ENCODE measurements at regions not wholly inside any gene's neighbourhood (a gene's known extent, or its start where the extent isn't known, plus 50 kb on each side); places are given as distances from the start of the nearest gene placed in this dataset.

GRCh38 chr17:53321651-53322050, 501.1 kb upstream of the KIF2B start:
- H4K91ac ChIP-seq (ENCODE audit: insufficient read depth, low read depth, low read length), result no peak overlapping the region
- ChIA-PET POLR2A (ENCODE audit: unreplicated experiment) (no interaction called here), CTCF (no interaction called here)
- H3K4me2 ChIP-seq (ENCODE audit: low read depth, low read length), result no peak overlapping the region
- H4K5ac ChIP-seq (ENCODE audit: low read depth, low read length), result no peak overlapping the region
- no peak overlapping the region for H3K56ac ChIP-seq (ENCODE audit: extremely low read depth, insufficient read depth, low read length)
- no peak overlapping the region for H3K18ac ChIP-seq (ENCODE audit: low read depth, low read length)
- no peak overlapping the region for H2BK5ac ChIP-seq (ENCODE audit: low read depth, low read length, poor library complexity, severe bottlenecking)
- no peak overlapping the region for H2BK15ac ChIP-seq (ENCODE audit: low read depth, low read length)
- no peak overlapping the region for H2BK120ac ChIP-seq (ENCODE audit: low read depth, low read length)
- H2AFZ ChIP-seq (replicated peaks; ENCODE audit: low read length, poor library complexity), result no peak overlapping the region
- H3K9me3 ChIP-seq (ENCODE audit: control insufficient read depth, insufficient read depth, low read length), result no peaks in the 10 kb centered on the region
- in situ Hi-C loops (cut with MboI; ENCODE audit: low sequenced_read_pairs), result no loop called here
- DNase-seq (no peak), ATAC-seq (ENCODE audit: low read depth) (no peak)
- H2AK5ac ChIP-seq (ENCODE audit: low read depth, low read length), result no peak overlapping the region
- no peak overlapping the region for H3K9ac ChIP-seq (ENCODE audit: low read depth, low read length)
- no peak overlapping the region for H3K4me3 ChIP-seq (ENCODE audit: insufficient read depth, low read depth, low read length)
- TF ChIP-seq USF2 (IDR thresholded peaks at IDR 0.05; ENCODE audit: low read depth, low read length), result no peak
- no peak for TF ChIP-seq MXI1 (IDR thresholded peaks at IDR 0.05; ENCODE audit: borderline replicate concordance, low read depth, low read length)
- no peak for TF ChIP-seq RFX5 (IDR thresholded peaks at IDR 0.05; ENCODE audit: low read depth, low read length)
- no peak for TF ChIP-seq CTCF (conservative IDR thresholded peaks at IDR 0.05; ENCODE audit: low read depth, low read length)
- no peak for TF ChIP-seq CHD1 (IDR thresholded peaks at IDR 0.05; ENCODE audit: low read depth, low read length)
- no peak for TF ChIP-seq RCOR1 (IDR thresholded peaks at IDR 0.05; ENCODE audit: insufficient replicate concordance, low read length)
- no peak for TF ChIP-seq RAD21 (IDR thresholded peaks at IDR 0.05; ENCODE audit: low read length)
- TF ChIP-seq NFE2L2 (IDR thresholded peaks at IDR 0.05; ENCODE audit: low read depth, low read length), result no peak
- no peak for TF ChIP-seq MAZ (IDR thresholded peaks at IDR 0.05; ENCODE audit: borderline replicate concordance, low read depth, low read length)
- TF ChIP-seq BHLHE40 (IDR thresholded peaks at IDR 0.05; ENCODE audit: low read depth, low read length), result no peak
- TF ChIP-seq, protein P1, sequence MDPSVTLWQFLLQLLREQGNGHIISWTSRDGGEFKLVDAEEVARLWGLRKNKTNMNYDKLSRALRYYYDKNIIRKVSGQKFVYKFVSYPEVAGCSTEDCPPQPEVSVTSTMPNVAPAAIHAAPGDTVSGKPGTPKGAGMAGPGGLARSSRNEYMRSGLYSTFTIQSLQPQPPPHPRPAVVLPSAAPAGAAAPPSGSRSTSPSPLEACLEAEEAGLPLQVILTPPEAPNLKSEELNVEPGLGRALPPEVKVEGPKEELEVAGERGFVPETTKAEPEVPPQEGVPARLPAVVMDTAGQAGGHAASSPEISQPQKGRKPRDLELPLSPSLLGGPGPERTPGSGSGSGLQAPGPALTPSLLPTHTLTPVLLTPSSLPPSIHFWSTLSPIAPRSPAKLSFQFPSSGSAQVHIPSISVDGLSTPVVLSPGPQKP (IDR thresholded peaks at IDR 0.05; ENCODE audit: borderline replicate concordance, low read depth, low read length), result no peak
- no peak for TF ChIP-seq MAFK (IDR thresholded peaks at IDR 0.05; ENCODE audit: low read depth, low read length)
- TF ChIP-seq SMC3 (IDR thresholded peaks at IDR 0.05; ENCODE audit: low read depth, low read length), result no peak
- TF ChIP-seq CEBPB (IDR thresholded peaks at IDR 0.05; ENCODE audit: low read depth, low read length), result no peak
- TF ChIP-seq FOS (IDR thresholded peaks at IDR 0.05; ENCODE audit: low read depth, low read length), result no peak
- no peak for TF ChIP-seq POLR2A (IDR thresholded peaks at IDR 0.05; ENCODE audit: low read depth, low read length)
- H3K79me1 ChIP-seq (ENCODE audit: low read depth in 1 of 2, low read length in 2 of 2), result no peaks in the 10 kb centered on the region
- no CpG with 5 or more reads among the region's 2 CpGs for WGBS, 2 experiments (ENCODE audit: extremely low coverage in 2 of 2, insufficient read length in 1 of 2)
- no peak overlapping the region for H2BK20ac ChIP-seq (ENCODE audit: low read depth, low read length)
- no peak overlapping the region for H2AK9ac ChIP-seq (replicated peaks; ENCODE audit: low read depth, low read length, poor library complexity)
- H3K9me1 ChIP-seq (ENCODE audit: insufficient read depth, low read length), result no peaks in the 10 kb centered on the region
- H3K27me3 ChIP-seq (ENCODE audit: control insufficient read depth, insufficient read depth, low read length), result no peaks in the 10 kb centered on the region
- H4K8ac ChIP-seq (ENCODE audit: low read depth in 2 of 2, low read length in 2 of 2), result no peak overlapping the region
- H3K27ac ChIP-seq (ENCODE audit: insufficient read depth, low read length), result no peak overlapping the region
- H4K20me1 ChIP-seq (ENCODE audit: insufficient read depth, low read length), result no peaks in the 10 kb centered on the region
- H3K4ac ChIP-seq (ENCODE audit: low read depth, low read length), result no peak overlapping the region
- intact Hi-C loops (cut with micrococcal nuclease), result no loop called here
- H3K4me1 ChIP-seq (ENCODE audit: control insufficient read depth, insufficient read depth, low read length), result no peaks in the 10 kb centered on the region
- H3K23ac ChIP-seq (ENCODE audit: low read depth, low read length), result no peak overlapping the region
- H3K36me3 ChIP-seq (ENCODE audit: control insufficient read depth, insufficient read depth, low read length), result no peaks in the 10 kb centered on the region
- no TSS peak for BruUV-seq (replicated peaks)
- dilution Hi-C loops (cut with HindIII; ENCODE audit: low sequenced_read_pairs, unreplicated experiment), result no loop called here
- H3K14ac ChIP-seq (replicated peaks; ENCODE audit: low read depth, low read length), result no peak overlapping the region

Data from IMR-90 (cell line).